Right hindlimb (tissue), 1 donor: ENCODE measurements at regions not wholly inside any gene's neighbourhood (a gene's known extent, or its start where the extent isn't known, plus 50 kb on each side); places are given as distances from the start of the nearest gene placed in this dataset.
A peak's percentile ranks its signal among the peaks of the same experiment; 100 is the strongest.

Experiments
- DNase-seq: peaks from one replicate; pipeline ENCODE4 v3.0.0-alpha.2; 2018

- DNase-seq = no peak
Measured at GRCh38 chr9:1713841-1714240, 301.3 kb upstream of the SMARCA2 start.

GRCh38 chr9:1717882-1718281 is 297.3 kb upstream of the SMARCA2 start:
- DNase-seq = no peak

GRCh38 chr9:1718836-1719235 is 296.3 kb upstream of the SMARCA2 start:
- DNase-seq = no peak

GRCh38 chr9:1721196-1721595 is 294.0 kb upstream of the SMARCA2 start:
- no peak for DNase-seq

- DNase-seq = no peak
Measured at GRCh38 chr9:1722404-1722803, 292.7 kb upstream of the SMARCA2 start.

GRCh38 chr9:1723522-1724015 is 291.6 kb upstream of the SMARCA2 start:
- no peak for DNase-seq

- DNase-seq = no peak
Measured at GRCh38 chr9:1726993-1727759, 288.0 kb upstream of the SMARCA2 start.

- DNase-seq = no peak
Measured at GRCh38 chr9:1729631-1730030, 285.5 kb upstream of the SMARCA2 start.

- no peak for DNase-seq
Measured at GRCh38 chr9:1732670-1733069, 282.5 kb upstream of the SMARCA2 start.

- no peak for DNase-seq
Measured at GRCh38 chr9:1738511-1739100, 276.5 kb upstream of the SMARCA2 start.

- no peak for DNase-seq
Measured at GRCh38 chr9:1743121-1743960, 271.8 kb upstream of the SMARCA2 start.

GRCh38 chr9:1745980-1746379 is 269.2 kb upstream of the SMARCA2 start:
- DNase-seq = no peak

- no peak for DNase-seq
Measured at GRCh38 chr9:1747417-1747967, 267.7 kb upstream of the SMARCA2 start.

- DNase-seq = no peak
Measured at GRCh38 chr9:1748407-1748806, 266.7 kb upstream of the SMARCA2 start.

GRCh38 chr9:1757186-1757585 is 258.0 kb upstream of the SMARCA2 start:
- peak; percentile 43 for DNase-seq

- no peak for DNase-seq
Measured at GRCh38 chr9:1759009-1759408, 256.1 kb upstream of the SMARCA2 start.

GRCh38 chr9:1759771-1760300 is 255.3 kb upstream of the SMARCA2 start:
- no peak for DNase-seq

GRCh38 chr9:1761807-1762206 is 253.3 kb upstream of the SMARCA2 start:
- no peak for DNase-seq

GRCh38 chr9:1766042-1766441 is 249.1 kb upstream of the SMARCA2 start:
- no peak for DNase-seq

- DNase-seq = no peak
Measured at GRCh38 chr9:1768561-1768960, 246.6 kb upstream of the SMARCA2 start.

- DNase-seq = no peak
Measured at GRCh38 chr9:1771094-1771789, 243.9 kb upstream of the SMARCA2 start.

GRCh38 chr9:1775230-1775629 is 239.9 kb upstream of the SMARCA2 start:
- DNase-seq = no peak
